GM12865 (cell line): ENCODE measurements at regions not wholly inside any gene's neighbourhood (a gene's known extent, or its start where the extent isn't known, plus 50 kb on each side); places are given as distances from the start of the nearest gene placed in this dataset.
A peak's percentile ranks its signal among the peaks of the same experiment; 100 is the strongest.

Experiments used
- DNase-seq: peaks from one replicate; pipeline ENCODE4 v3.0.0; 2010; ENCODE audit warnings: low read depth
- H3K4me3 ChIP-seq: 2 replicates; pipeline ENCODE4 v1.5.1; 2011; ENCODE audit warnings: mild to moderate bottlenecking, low read depth, low read length, control low read depth
- CTCF ChIP-seq: IDR thresholded peaks from 2 replicates; pipeline ENCODE4 v1.5.1; 2011; ENCODE audit warnings: low read length, control low read depth, low read depth, inconsistent platforms; ENCODE audit not compliant: insufficient read depth; ENCODE audit errors: missing control alignments

DNA sequence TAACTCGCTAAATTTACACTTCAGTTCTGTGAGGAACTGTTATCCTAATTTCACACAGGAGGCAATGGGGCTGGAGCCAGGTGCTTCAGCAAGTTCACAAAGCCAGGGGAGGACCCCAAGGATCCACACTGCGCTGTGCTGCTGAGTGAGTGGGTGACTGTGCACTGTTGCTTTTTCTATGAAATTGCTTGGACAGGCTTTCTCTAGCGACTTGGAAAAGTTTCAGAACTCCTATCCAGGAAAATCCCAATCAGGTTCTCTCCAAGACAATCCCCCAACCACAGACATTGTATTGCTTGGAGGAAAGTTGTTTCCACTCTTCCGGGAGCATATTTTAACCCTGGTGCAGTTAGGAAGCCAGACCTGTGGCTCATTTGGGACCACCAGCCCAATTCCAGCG is 175.9 kb upstream of the CST7 start:
- no peak for DNase-seq
- H3K4me3 ChIP-seq: no peak overlapping the region
- no peak for TF ChIP-seq CTCF

- peak; percentile 51 for DNase-seq
- no peak for TF ChIP-seq CTCF
- no peak overlapping the region for H3K4me3 ChIP-seq
These were observed 175.3 kb upstream of the CST7 start for GRCh38 chr20:24773751-24774201.

- no peak for TF ChIP-seq CTCF
- H3K4me3 ChIP-seq: no peak overlapping the region
- DNase-seq: no peak
These were observed 173.1 kb upstream of the CST7 start for GRCh38 chr20:24775966-24776365.

DNA sequence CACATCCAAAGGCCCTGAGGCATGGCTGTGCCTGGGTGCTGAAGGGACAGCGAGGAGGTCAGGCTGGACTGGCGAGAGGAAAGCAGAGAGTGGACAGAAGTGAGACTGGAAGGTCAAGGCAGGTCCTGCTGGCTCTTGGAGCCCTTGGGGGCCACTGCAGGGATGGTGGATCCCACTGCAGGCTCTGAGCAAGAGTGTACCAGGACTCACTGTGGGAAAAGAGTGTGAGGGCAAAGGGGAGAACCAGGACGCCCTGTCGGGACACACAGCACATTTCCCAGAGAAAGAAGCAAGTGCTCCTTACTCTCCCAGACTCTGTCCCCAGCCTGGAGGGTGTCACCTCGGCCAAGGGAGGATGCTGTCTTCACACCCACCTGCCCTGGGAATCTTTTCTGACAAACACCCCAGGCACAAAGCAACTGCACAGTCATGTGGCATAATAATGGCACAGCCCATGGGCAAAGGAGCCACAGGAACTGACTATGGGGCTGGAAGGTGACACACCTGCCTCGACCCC is 172.3 kb upstream of the CST7 start:
- no peak for DNase-seq

GRCh38 chr20:24777746-24778145 is 171.3 kb upstream of the CST7 start:
- no peak for DNase-seq
- no peak for TF ChIP-seq CTCF
- no peak overlapping the region for H3K4me3 ChIP-seq

More for the DNA sequence above, 172.3 kb upstream of the CST7 start:
- TF ChIP-seq CTCF: no peak
- no peak overlapping the region for H3K4me3 ChIP-seq

DNA sequence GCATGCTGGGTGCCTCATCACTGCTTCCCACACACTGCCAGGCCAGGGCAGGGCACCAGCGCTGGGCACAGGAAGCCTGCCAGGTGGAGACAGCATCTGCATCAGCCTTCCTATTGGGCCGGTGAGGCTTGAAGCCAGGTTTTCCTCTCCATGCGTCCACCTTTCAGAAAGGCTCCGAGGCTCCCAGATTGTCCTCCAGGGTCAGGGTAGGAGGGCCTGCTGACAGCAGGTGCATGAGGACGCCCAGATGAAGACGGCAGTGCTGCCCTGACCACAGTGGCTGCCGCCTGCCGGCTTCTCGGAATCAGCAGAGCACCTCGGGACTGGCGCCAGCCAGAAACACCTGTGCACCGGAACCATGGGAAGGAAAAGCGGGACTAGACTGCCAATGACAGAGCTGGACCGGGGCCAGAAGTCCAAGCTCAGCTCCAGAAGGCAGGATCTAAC is 170.5 kb upstream of the CST7 start:
- H3K4me3 ChIP-seq: no peak overlapping the region
- no peak for TF ChIP-seq CTCF
- no peak for DNase-seq

- H3K4me3 ChIP-seq: no peak overlapping the region
- no peak for DNase-seq
- no peak for TF ChIP-seq CTCF
These were observed 169.9 kb upstream of the CST7 start for GRCh38 chr20:24779131-24779530.
